ENCODE measurements at regions not wholly inside any gene's neighbourhood (a gene's known extent, or its start where the extent isn't known, plus 50 kb on each side); places are given as distances from the start of the nearest gene placed in this dataset.
A peak's percentile ranks its signal among the peaks of the same experiment; 100 is the strongest.

DNA sequence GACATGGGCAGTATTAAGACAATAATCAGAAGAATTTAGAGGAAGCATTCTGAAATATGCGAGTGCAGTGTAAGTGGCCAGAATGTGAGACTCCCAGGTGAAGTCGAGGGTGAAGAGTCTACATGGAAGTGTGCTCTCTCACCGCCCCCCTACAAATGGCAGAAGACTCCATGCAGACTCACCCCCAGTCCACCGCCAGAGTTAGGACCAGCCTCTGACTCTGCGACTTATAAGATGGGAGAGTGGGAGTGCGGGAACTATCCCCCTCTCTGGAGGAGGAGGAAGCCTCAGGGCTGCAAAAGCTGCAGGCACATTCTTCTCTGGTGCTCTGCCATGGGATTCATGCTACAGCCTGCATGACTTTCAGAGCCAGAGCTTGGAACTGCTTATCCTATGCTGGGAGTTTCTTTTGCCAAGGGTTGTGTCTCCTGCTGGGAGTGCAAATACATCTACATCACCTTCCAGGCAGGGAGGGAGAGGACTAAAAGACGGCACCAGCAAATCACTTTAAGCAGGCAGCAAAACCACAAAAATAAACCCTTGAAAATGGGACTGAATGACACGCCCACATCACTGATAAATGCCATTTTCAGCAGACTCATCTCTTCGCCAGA is 206.7 kb upstream of the SULF2 start:
- H3K36me3 ChIP-seq = no peaks in the 10 kb centered on the region
- no peak overlapping the region for H3K27ac ChIP-seq
- H3K27me3 ChIP-seq (ENCODE audit: insufficient read depth, low read depth, severe bottlenecking) = no peaks in the 10 kb centered on the region
- DNase-seq = no peak
- TF ChIP-seq, protein P1, sequence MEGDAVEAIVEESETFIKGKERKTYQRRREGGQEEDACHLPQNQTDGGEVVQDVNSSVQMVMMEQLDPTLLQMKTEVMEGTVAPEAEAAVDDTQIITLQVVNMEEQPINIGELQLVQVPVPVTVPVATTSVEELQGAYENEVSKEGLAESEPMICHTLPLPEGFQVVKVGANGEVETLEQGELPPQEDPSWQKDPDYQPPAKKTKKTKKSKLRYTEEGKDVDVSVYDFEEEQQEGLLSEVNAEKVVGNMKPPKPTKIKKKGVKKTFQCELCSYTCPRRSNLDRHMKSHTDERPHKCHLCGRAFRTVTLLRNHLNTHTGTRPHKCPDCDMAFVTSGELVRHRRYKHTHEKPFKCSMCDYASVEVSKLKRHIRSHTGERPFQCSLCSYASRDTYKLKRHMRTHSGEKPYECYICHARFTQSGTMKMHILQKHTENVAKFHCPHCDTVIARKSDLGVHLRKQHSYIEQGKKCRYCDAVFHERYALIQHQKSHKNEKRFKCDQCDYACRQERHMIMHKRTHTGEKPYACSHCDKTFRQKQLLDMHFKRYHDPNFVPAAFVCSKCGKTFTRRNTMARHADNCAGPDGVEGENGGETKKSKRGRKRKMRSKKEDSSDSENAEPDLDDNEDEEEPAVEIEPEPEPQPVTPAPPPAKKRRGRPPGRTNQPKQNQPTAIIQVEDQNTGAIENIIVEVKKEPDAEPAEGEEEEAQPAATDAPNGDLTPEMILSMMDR (IDR thresholded peaks at IDR 0.05; ENCODE audit: low read depth, low read length) = no peak
- H3K4me3 ChIP-seq (ENCODE audit: low read depth, low read length) = no peak overlapping the region
- H3K9me3 ChIP-seq (ENCODE audit: severe bottlenecking) = peaks cover 10% of the 10 kb centered on the region

DNA sequence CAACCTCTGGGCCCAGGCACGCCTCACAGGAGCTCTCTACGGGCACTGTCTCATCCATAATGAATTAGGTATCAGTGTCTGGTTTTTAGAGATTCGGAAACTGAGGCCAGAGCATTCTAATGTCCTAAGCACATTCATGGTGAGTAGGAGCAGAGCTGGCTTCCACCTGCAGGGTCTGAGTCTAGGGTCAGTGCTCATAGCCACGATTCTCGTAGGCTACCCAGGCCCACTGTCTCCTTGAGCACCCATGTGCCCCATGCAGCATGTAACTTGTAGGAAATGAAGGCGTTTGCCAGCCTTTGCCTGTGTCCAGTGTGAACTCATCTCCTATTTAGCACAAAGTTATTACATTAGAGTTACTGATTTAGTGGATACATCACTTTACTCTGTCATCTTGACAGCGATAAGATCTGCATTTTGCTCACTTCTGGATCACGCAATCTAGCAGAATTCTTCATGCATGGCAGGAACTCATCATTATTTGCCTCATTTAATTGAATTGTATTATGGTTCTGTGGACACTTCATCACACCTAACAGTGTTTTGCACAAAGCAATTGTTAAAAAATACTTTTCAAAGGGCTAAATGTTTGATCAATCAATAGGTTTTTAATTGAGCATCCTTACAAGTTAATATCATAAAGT is 205.3 kb upstream of the SULF2 start:
- no peak overlapping the region for H3K27ac ChIP-seq
- TF ChIP-seq, protein P1 (IDR thresholded peaks at IDR 0.05; ENCODE audit: low read depth, low read length) = no peak
- no peak for DNase-seq
- no peak overlapping the region for H3K4me3 ChIP-seq (ENCODE audit: low read depth, low read length)
- H3K27me3 ChIP-seq (ENCODE audit: insufficient read depth, low read depth, severe bottlenecking) = no peaks in the 10 kb centered on the region
- H3K9me3 ChIP-seq (ENCODE audit: severe bottlenecking) = peaks cover 10% of the 10 kb centered on the region
- H3K36me3 ChIP-seq = no peaks in the 10 kb centered on the region

DNA sequence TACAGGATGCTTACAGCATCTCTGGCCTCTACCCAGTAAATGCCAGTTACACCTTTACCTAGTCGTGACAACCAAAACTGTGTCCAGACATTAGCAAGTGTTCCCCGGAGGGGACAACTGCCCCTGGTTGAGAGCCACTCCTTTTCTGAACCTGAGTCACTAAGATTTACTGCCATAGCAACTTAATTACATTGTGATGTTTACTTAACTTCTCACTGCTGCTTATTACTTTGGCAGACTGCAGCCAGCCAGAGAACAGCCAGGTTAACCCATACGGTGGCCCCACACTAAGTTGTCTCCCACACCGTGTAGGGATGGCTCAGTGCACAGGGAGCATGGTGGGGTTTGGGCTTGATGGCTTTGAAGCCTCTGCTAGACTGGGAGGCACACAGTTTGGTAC is 204.7 kb upstream of the SULF2 start:
- Histone ChIP-seq H3K27ac (no peak overlapping the region), H3K27me3 (ENCODE audit: insufficient read depth, low read depth, severe bottlenecking) (no peaks in the 10 kb centered on the region), H3K9me3 (ENCODE audit: severe bottlenecking) (peaks cover 10% of the 10 kb centered on the region), H3K36me3 (no peaks in the 10 kb centered on the region), H3K4me3 (ENCODE audit: low read depth, low read length) (no peak overlapping the region)
- peak; percentile 49 for DNase-seq
- TF ChIP-seq, protein P1 (IDR thresholded peaks at IDR 0.05; ENCODE audit: low read depth, low read length) = no peak

DNA sequence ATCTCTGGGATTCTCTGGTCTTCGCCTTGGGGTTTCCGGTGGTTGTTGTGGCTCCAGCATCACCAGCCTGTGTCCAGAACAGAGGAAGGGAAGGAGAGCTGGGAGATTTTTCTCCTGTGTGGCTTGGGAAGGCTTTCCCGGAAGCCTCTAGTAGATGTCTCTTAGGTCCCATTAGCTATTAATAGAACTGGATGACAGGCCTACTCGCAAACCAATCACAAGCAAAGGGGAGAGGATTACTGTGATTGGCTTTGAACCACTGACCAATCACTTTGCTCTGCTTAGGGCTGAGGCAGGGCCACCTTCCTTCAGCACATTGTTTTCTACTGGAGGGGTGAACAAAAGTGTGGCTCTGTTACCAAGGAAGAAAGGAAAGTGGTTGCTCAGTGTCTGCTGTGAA is 203.4 kb upstream of the SULF2 start:
- no peak for DNase-seq
- H3K27me3 ChIP-seq (ENCODE audit: insufficient read depth, low read depth, severe bottlenecking) = no peaks in the 10 kb centered on the region
- H3K4me3 ChIP-seq (ENCODE audit: low read depth, low read length) = no peak overlapping the region
- peaks cover 10% of the 10 kb centered on the region for H3K9me3 ChIP-seq (ENCODE audit: severe bottlenecking)
- no peak overlapping the region for H3K27ac ChIP-seq
- H3K36me3 ChIP-seq = no peaks in the 10 kb centered on the region
- TF ChIP-seq, protein P1 (IDR thresholded peaks at IDR 0.05; ENCODE audit: low read depth, low read length) = no peak

DNA sequence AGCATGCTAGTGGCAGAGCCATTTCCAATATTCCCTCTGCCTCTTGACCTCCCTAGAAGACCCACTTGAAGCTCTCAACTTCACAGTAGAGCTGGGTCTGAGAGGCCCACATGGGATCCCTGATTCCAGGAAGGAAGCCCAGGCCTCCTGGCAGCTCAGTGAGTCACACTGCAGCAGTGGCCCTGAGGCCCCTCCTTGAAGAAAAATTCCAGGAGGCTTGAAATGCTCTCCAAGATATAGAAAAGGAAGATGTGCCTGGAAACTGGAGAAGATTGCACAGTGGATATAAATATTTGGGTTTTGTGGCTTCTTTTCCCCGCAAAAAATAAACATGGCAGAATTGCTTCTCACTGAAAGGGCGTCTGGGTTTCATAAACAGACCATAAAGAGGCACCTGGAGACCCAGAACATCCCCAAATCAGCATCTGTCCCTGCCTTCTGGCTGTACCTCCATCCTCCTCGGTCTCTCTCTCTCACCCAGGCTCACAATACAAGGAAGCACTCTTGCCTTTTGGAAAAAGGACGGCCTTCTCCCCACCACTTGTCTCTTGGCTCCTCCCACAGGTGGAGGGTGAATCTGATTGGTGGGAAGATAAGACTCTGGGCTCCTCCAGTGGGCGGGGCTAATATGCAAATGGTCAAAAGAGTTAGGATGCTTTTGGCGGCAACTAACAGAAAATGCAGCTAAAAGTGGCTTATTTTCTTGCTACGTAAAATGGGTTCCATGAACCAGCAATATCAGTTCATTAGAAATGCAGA is 200.0 kb upstream of the SULF2 start:
- H3K9me3 ChIP-seq (ENCODE audit: severe bottlenecking) = no peaks in the 10 kb centered on the region
- no peak for DNase-seq
- TF ChIP-seq, protein P1 (IDR thresholded peaks at IDR 0.05; ENCODE audit: low read depth, low read length) = no peak
- H3K27ac ChIP-seq = no peak overlapping the region
- no peaks in the 10 kb centered on the region for H3K36me3 ChIP-seq
- H3K4me3 ChIP-seq (ENCODE audit: low read depth, low read length) = no peak overlapping the region
- H3K27me3 ChIP-seq (ENCODE audit: insufficient read depth, low read depth, severe bottlenecking) = no peaks in the 10 kb centered on the region

All from WERI-Rb-1 (cell line).